ENCODE measurements at regions not wholly inside any gene's neighbourhood (a gene's known extent, or its start where the extent isn't known, plus 50 kb on each side); places are given as distances from the start of the nearest gene placed in this dataset.

DNA sequence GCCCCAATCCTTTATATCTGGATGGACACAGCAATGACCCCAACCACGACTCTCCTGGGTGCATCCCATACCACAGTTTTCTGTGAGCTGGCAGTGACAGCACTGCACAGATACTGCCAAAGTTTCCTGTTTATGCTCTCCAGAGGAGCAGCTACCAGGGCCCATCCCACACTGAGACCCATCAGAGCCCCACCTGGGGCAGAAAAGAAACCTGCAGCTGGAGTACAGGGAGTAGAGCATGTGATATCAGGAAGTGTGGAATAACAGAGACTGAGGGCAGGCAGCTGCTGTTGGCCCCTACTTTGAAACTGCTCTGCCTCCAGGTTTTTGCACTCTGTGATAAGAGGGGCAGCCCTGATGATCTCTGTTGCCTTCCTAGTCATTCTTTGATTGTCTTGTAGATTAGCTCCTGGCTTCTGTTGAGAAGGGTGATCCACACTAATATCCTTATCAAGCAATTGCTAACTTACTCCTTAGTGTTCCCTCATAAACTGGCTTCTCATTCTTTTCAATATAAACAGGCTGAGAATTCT is 526.3 kb upstream of the TECRL start:
- POLR2A ChIA-PET: no interaction called here
- Mint-ChIP-seq H3K4me1 (peaks cover 31% of the 10 kb centered on the region), H3K27me3 (ENCODE audit: low read depth) (no peaks in the 10 kb centered on the region), H3K36me3 (peaks cover 40% of the 10 kb centered on the region), H3K27ac (peak overlapping the region; percentile 74; the same call in 1 of the 2 replicates), H3K9me3 (peaks cover 50% of the 10 kb centered on the region), H3K4me3 (no peak overlapping the region)
- ATAC-seq: peak; percentile 82
- no peak for TF ChIP-seq FOXP1 (CRISPR knock-in tag; IDR thresholded peaks at IDR 0.05; ENCODE audit: borderline replicate concordance)
- TF ChIP-seq PRDM15 (CRISPR knock-in tag; IDR thresholded peaks at IDR 0.05): peak; percentile 47; the same call in 1 of the 2 replicates
- TF ChIP-seq SMAD3 (CRISPR knock-in tag; IDR thresholded peaks at IDR 0.05; ENCODE audit: borderline replicate concordance): no peak
- no peak for DNase-seq (ENCODE audit: low spot score)
- CTCF ChIA-PET: no interaction called here

DNA sequence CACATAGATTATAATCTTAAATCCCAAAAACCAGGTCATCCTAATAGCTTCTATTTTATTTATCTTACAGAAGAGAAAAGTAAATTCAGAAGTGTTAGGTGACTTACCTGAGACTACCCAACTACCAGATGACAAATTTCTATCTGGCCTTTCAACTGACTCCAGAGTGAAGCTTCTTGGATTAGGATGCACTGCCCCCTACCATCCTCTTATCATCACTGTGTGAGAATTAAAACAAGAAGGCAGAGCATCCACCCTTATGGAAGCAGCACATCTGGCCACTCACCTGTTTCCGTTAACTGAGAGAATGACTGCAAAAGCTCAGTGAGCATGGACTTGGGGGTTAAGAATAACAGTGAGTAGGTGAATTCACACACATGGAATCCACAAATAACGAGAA is 502.6 kb upstream of the TECRL start:
- Mint-ChIP-seq H3K27me3 (ENCODE audit: low read depth) (no peaks in the 10 kb centered on the region), H3K4me3 (no peak overlapping the region), H3K4me1 (peaks cover 10% of the 10 kb centered on the region), H3K27ac (no peak overlapping the region), H3K36me3 (peaks cover 26% of the 10 kb centered on the region), H3K9me3 (peaks cover 30% of the 10 kb centered on the region)
- DNase-seq (ENCODE audit: low spot score) (peak; percentile 37), ATAC-seq (peak; percentile 99)
- CTCF ChIA-PET: interaction anchor here (0.6 to 1.8 kb wide), 9 partner anchors 86 to 373 kb away, joined by 3 to 11 read pairs (median 3); no protein-coding TSS in a partner anchor
- no peak for TF ChIP-seq CBFB (CRISPR knock-in tag; IDR thresholded peaks at IDR 0.05; ENCODE audit: low read depth)
- no peak for TF ChIP-seq STAT6 (CRISPR knock-in tag; conservative IDR thresholded peaks at IDR 0.05; ENCODE audit: low read depth)
- TF ChIP-seq NFYB (CRISPR knock-in tag; conservative IDR thresholded peaks at IDR 0.05; ENCODE audit: low read depth): no peak
- no peak for TF ChIP-seq ZNF263 (CRISPR knock-in tag; IDR thresholded peaks at IDR 0.05; ENCODE audit: low read depth)
- no peak for TF ChIP-seq FOXJ3 (CRISPR knock-in tag; IDR thresholded peaks at IDR 0.05; ENCODE audit: borderline replicate concordance)
- no peak for TF ChIP-seq ZNF317 (CRISPR knock-in tag; IDR thresholded peaks at IDR 0.05; ENCODE audit: borderline replicate concordance, low read depth)
- no peak for TF ChIP-seq NR1H2 (CRISPR knock-in tag; IDR thresholded peaks at IDR 0.05)
- TF ChIP-seq, protein P1, sequence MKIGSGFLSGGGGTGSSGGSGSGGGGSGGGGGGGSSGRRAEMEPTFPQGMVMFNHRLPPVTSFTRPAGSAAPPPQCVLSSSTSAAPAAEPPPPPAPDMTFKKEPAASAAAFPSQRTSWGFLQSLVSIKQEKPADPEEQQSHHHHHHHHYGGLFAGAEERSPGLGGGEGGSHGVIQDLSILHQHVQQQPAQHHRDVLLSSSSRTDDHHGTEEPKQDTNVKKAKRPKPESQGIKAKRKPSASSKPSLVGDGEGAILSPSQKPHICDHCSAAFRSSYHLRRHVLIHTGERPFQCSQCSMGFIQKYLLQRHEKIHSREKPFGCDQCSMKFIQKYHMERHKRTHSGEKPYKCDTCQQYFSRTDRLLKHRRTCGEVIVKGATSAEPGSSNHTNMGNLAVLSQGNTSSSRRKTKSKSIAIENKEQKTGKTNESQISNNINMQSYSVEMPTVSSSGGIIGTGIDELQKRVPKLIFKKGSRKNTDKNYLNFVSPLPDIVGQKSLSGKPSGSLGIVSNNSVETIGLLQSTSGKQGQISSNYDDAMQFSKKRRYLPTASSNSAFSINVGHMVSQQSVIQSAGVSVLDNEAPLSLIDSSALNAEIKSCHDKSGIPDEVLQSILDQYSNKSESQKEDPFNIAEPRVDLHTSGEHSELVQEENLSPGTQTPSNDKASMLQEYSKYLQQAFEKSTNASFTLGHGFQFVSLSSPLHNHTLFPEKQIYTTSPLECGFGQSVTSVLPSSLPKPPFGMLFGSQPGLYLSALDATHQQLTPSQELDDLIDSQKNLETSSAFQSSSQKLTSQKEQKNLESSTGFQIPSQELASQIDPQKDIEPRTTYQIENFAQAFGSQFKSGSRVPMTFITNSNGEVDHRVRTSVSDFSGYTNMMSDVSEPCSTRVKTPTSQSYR (CRISPR knock-in tag; IDR thresholded peaks at IDR 0.05): no peak
- TF ChIP-seq, protein P2, sequence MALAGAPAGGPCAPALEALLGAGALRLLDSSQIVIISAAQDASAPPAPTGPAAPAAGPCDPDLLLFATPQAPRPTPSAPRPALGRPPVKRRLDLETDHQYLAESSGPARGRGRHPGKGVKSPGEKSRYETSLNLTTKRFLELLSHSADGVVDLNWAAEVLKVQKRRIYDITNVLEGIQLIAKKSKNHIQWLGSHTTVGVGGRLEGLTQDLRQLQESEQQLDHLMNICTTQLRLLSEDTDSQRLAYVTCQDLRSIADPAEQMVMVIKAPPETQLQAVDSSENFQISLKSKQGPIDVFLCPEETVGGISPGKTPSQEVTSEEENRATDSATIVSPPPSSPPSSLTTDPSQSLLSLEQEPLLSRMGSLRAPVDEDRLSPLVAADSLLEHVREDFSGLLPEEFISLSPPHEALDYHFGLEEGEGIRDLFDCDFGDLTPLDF (CRISPR knock-in tag; IDR thresholded peaks at IDR 0.05): no peak
- TF ChIP-seq JAZF1 (CRISPR knock-in tag; IDR thresholded peaks at IDR 0.05): no peak
- TF ChIP-seq MAX (CRISPR knock-in tag; IDR thresholded peaks at IDR 0.05): no peak
- no peak for TF ChIP-seq MLX (CRISPR knock-in tag; IDR thresholded peaks at IDR 0.05)
- no peak for TF ChIP-seq ZNF423 (CRISPR knock-in tag; IDR thresholded peaks at IDR 0.05)
- TF ChIP-seq, protein P3, sequence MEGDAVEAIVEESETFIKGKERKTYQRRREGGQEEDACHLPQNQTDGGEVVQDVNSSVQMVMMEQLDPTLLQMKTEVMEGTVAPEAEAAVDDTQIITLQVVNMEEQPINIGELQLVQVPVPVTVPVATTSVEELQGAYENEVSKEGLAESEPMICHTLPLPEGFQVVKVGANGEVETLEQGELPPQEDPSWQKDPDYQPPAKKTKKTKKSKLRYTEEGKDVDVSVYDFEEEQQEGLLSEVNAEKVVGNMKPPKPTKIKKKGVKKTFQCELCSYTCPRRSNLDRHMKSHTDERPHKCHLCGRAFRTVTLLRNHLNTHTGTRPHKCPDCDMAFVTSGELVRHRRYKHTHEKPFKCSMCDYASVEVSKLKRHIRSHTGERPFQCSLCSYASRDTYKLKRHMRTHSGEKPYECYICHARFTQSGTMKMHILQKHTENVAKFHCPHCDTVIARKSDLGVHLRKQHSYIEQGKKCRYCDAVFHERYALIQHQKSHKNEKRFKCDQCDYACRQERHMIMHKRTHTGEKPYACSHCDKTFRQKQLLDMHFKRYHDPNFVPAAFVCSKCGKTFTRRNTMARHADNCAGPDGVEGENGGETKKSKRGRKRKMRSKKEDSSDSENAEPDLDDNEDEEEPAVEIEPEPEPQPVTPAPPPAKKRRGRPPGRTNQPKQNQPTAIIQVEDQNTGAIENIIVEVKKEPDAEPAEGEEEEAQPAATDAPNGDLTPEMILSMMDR (IDR thresholded peaks at IDR 0.05): no peak; the same call in 1 of the 2 replicates
- POLR2A ChIA-PET: no interaction called here
